HG03469 (cell line): ENCODE measurements at regions not wholly inside any gene's neighbourhood (a gene's known extent, or its start where the extent isn't known, plus 50 kb on each side); places are given as distances from the start of the nearest gene placed in this dataset.
"Not testable (repeated sequence)": the region's sequence is repeated elsewhere in the genome, so short reads cannot be mapped to it uniquely, and the experiment has no call there.

Experiments
- ATAC-seq: cut with Tn5 transposase; IDR thresholded peaks from one replicate; pipeline ENCODE4 v1.9.1; 2021; ENCODE audit warnings: mild to moderate bottlenecking, moderate library complexity, moderate number of reproducible peaks; ENCODE audit not compliant: unreplicated experiment

DNA sequence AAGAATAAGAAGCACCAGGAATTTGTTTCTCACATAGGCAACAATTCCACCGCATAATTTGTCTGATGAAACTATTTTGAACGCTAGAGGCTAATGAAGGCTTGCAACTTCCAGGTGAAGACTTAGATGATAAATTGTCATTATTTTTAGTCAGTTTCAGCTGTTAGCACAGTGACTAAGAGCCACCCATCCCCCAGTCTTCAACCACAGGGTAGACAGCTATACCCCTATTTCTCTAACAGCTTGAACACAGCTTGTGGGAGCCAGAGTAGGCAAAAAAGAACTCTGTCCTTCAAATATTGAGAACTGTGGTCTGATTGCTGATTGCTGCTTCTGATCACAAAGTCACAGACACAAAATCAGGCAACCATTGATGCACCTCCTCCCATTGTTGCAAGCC lies 1124.8 kb upstream of the PRR20A start:
- ATAC-seq: no peak

DNA sequence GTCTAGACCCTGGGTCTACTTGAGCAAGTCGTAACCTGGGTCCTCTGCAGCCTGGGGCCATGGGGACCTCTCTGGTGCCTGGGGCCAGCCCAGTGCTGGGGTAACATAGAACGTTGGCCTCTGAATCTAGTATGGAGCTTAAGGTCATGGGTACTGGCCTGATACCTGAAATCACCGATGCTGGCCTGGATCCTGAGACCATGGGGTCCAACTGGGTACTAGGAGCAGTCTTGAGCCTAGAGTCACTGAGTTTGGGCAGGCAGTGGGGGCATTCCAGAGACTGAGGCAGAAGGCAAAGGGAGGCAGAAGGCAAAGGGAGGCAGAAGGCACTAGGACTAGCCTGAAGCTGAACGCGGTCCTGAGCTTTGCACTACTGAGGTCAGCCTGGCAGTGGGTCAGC lies 1121.1 kb upstream of the PRR20A start:
- no peak for ATAC-seq

DNA sequence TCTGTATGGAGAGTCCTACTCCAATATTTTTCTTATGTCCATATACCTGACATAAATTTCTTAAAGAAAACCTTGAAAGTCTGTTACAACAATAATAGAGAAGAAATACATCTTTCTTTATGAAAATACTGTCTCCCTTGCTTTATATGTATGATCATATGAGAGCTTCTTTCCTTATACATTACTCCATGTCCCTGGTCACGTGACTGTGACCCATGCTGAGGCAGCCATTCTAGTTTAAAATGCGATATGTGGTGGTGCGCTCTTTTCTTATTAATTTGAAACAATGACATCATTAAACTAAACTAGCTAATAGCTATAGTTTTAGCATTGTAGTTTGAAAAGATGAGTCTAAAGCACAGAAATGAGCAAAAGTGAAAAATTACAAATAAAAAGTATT lies 1120.3 kb upstream of the PRR20A start:
- no peak for ATAC-seq

DNA sequence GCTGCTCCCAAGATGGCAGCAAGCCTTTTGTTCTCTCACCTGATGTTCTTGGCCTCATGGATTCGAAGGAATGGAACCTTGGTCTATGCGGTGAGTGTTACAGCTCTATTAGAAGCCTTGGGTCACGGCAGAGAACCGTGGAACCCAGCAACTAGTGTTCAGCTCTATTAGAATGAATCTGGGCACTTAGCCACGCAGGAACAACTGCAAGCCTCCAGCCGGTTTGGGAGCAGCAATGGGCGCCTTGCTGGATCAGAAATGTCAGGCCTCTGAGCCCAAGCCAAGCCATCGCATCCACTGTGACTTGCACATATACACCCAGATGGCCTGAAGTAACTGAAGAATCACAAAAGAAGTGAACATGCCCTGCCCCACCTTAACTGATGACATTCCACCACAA lies 1100.7 kb upstream of the PRR20A start:
- no peak for ATAC-seq

DNA sequence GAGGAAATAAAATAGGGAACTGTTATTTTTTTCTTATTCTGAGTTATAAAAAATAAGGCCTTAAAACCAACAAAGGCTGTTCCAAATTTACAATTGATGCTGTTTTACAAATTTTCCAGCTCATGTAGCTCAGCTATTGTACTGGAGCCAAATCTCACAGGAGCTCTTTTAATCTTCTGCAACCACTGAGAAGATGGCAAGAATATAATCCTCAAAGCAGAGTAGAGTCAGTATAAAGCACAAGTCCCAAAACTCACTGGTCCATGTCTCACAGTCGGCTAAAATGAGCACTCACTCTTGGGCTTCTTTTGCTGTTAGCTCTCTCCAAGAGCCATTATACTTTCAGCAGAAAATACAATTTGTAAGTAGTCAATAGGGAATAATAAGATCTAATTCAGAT lies 1074.4 kb upstream of the PRR20A start:
- ATAC-seq: no peak

DNA sequence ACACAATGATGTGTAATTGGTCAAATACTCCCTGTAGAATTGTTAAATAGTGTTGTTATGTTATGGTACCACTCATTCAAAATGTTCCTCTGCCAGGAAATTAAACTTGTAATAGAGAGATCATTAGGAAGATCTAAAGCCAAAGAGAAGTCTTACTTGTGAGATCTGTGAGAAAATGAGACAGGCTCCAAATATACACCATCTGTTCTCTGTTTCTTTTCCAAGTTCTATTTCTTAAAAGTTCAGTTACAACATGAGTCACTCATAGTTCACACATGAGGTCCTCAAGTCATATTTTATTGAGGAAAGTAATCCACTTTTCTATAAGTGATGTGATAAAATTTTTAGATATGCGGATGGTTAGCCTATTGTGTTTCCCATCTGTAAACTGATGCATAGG lies 1038.1 kb upstream of the PRR20A start:
- no peak for ATAC-seq

DNA sequence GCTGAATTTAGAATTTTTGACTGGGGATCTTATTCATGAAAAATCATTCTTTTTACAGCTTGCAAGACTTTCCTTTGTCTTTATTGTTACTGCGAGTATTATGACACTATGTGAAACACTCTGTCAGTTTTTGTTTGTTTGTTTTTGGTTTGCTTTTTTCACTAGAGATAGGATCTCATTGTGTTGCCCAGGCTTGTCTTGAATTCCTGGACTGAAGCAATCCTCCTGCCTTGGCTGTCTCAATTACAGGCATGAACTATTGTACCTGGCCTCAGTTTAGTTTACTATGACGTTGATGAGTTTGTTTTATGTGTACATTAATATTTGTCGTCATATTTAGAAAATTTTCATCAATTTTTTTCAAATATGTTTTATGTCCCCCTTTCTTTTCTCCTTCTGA lies 1030.0 kb upstream of the PRR20A start:
- ATAC-seq: no peak

DNA sequence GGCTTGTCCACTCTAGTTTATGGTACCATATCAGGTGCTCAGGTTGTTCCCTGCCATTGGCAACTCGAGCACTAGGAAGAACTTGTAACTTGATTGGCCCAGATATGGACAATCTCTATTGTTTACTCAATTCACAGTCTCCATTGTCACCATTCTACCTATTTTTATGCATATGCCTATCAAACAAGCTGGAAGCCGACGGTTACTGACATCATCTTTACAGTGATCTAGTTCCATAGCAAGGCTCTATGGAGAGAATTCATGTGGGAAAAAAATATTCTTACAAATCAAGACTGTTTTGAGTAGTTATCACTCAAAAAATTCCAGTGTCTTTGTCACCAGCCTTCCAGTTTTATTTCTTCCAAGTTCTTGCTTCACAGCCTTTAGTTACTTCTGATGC lies 1006.2 kb upstream of the PRR20A start:
- ATAC-seq: no peak

DNA sequence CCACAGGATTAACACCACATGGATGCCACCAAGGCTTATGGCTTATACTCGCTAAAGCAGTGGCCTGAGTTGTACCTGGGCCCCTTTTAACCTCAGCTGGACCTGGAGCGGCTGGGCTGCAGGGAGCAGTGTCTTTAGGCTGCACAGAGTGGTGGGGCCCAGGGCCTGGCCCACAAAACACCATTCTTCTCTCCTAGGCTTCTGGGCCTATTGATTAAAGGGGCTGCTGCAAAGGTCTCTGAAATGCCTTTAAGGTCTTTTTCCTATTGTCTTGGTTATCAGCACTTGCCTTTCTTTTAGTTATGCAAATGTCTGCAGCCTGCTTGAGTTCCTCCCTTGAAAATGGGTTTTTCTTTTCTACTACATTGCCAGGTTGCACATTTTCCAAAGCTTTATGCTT lies 973.9 kb upstream of the PRR20A start:
- no peak for ATAC-seq

DNA sequence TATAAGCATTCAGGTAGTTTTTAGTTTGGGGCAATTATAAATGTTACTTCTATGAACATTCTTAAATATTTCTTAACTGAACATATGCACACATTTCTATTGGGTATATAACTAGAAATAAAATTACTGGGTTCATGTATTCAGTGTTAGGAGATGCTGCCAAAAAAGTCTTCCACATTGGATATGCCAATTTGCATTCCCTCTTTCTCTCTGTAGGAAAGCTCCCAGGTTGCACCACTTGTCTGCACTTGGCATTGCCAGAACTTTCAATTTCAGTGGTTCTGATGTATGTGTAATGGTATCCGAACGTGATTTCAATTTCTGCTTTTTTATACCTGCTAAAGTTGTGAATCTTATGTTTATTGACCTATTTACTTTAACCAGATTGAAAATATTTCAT lies 972.1 kb upstream of the PRR20A start:
- ATAC-seq: no peak

DNA sequence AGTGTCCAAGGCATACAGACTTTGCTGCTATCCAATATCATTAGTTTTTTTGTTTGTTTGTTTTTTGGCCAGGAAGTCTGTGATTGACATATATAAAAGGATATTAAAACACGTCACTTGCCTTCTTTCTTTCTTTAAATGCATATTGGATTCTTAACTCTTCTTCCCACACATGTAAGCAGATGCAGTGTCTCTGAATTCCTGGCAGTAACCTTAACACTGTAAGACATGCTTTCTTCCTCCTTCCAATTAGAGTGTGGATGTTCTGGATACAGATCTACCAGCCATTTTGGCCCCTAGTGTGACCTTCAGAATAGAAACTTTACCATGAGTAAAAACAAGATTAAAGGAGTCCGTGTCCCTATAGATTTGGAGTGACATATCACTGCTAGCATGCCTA lies 967.4 kb upstream of the PRR20A start:
- ATAC-seq: no peak

DNA sequence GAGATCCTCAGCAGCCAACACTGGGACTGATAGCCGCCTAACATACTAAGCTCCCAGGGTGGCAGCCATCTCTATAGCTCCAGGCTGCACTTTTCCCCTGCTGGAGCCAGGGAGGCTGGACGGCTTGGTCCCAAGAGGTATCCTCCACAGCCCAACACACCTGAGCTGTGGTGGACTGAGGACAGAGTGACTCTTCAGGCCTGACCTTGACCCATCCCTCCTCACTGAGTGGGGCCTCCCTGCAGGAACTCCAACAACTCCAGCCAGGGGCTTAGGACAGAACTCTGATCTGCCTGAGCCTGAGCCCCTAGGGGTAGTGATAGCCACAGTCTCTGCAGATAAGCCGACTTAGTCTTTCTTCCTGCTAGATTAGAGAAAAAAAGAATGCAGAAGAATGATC lies 958.1 kb upstream of the PRR20A start:
- no peak for ATAC-seq

DNA sequence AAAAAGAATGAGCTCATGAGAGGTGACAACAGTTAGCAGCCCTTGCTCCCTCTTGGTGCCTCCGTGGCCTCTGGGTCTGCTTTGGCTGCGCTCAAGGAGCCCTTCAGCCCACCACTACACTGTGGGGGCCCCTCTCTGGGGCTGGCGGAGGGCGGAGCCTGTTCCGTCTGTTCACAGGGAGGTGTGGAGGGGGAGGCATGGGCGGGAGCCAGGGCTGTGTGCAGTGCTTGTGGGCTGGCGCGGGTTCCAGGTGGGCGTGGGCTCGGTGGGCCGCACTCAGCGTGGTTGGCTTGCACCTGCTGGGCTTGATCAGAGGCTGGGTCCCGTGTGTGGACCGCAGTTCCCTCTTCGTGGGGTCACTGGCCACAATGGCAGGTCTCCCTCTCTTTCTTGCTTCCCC lies 953.4 kb upstream of the PRR20A start:
- ATAC-seq: no peak

DNA sequence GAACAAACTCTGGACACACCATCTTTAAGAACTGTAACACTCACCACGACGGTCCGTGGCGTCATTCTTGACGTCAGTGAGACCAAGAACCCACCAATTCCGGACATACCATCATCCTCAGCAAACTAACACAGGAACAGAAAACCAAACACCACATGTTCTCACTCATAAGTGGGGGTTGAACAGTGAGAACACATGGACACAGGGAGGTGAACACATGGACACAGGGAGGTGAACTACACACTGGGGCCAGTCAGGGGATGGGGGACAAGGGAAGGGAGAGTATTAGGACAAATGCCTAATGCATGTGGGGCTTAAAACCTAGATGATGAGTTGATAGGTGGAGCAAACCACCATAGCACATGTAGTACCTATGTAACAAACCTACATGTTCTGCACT lies 952.1 kb upstream of the PRR20A start:
- ATAC-seq: not testable (repeated sequence)

DNA sequence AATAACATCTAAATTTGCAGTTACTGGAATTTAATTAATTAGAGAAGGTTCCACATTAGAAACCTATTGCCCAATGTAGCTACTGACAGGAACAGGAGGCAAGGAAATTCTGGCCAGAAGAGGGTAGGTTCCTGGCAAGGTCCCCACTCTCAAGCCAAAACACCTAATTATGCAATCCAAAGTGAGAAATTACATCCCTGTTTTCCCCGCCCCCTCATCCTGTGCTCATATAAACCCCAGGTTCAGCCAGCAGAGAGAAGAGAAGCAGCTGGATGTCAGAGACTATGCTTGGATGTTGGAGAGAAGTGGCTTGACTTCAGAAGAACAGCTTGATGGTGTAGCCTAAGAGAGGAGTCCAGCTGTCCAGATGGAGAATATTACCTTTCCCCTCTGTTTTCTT lies 951.3 kb upstream of the PRR20A start:
- ATAC-seq: no peak

DNA sequence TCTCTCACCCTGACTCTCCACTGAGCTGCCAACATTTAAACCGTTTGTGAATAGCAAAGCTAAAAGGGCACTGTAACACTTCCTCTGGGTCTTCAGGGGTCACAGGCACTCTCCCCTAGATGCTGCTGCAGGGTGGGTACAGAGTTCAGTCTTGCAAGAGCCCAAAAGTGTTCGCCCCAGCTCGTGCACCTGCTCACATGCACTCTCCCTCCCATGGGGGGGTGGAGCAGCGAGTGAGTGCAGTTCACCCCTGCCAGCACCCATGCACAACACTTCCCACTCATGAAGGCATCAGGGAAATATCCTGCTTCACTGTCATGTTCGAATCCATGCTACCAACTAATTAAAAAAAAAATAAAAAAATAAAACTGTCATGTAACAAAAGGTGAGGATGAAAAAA lies 950.7 kb upstream of the PRR20A start:
- no peak for ATAC-seq

DNA sequence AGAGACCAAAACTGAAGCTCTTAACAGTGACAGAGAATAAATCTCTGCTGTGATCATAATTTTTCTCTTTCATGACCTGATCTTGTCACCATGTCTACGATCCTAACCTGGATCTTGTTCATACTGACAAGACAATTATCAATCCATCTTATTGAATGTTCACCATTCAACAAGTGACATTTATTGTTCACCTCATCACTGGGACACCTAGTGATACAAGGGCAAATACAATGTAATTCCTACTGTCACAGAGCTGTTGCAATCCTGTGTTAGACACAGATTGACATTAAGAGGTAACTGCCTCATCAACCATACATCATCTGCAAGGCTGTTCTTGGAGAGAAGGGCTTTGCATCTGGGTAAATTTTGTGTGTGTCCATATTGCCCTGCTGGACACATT lies 942.4 kb upstream of the PRR20A start:
- no peak for ATAC-seq

DNA sequence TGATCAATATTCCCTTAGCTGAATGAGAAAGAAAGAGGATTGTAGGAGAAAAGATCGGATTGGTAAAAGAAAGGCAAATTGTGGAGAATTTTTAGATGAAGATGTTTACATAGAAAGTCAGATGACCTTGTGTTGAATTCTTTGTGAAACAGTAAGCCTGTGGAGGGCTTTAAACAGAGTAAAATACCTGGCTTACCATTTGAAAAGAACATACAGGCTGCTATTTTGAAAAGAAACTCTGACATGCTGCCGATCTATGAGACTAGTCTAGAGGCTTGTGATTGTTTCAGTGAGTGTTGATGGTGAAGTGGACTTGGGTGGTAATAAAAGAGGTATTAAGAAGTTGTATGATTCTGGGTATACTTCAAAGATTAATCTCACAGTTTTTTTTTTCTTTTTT lies 938.9 kb upstream of the PRR20A start:
- no peak for ATAC-seq

DNA sequence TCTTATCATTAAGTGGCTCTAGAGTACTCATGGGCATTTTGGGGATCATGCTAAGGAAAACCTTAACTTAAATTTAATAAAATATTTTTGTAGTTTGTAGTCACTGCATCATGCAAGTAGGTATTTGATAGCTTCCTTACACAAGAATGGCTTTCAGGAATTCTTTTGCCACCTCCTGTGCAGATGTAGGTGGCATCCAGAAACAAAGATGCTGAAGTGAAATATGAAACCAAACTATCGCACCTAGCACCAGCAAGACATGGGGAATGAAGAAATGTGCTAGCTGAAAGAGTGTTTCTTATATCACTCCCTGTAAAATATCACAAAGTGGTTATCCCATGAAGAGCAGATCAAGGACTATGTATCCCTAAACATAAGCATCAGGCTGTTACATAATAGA lies 924.5 kb upstream of the PRR20A start:
- ATAC-seq: no peak

DNA sequence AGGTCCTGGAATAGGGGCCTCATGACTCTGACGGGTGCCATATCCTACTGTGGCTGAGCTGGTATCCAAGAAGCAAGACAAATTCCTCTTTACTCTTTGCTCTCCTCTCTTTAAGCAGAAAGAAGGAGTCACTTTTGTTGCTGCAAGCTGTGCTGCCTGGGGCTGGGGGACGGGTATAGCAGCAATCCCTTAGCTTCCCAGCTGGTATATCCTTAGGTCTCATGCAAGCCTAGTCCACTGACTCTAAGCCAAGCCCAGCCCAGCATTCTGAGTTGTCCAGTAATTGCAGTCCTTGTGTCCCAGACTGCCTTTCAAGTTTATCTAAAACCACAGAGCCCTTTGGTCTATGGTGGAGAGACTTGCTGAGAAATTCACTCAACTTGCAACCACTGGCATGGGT lies 893.0 kb upstream of the PRR20A start:
- ATAC-seq: no peak

DNA sequence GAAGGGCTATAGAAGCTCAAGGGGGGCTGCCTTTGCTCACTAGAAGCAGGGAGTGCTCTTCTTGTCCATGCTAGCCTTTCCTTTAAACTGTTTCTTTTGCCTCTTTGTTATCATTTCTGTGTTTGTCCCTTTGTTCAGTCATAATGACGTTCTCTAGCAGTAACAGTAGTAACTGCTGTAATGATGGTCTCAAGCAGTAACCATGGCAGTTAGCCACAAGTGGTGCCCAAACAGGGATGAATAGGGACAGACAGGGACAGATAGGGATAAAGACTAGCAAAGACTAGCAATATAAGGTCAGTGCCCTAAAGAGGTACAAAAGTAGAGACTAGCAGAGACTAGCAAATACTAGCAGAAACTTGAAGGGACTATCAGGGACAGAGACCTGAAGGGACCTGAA lies 869.0 kb upstream of the PRR20A start:
- ATAC-seq: no peak

DNA sequence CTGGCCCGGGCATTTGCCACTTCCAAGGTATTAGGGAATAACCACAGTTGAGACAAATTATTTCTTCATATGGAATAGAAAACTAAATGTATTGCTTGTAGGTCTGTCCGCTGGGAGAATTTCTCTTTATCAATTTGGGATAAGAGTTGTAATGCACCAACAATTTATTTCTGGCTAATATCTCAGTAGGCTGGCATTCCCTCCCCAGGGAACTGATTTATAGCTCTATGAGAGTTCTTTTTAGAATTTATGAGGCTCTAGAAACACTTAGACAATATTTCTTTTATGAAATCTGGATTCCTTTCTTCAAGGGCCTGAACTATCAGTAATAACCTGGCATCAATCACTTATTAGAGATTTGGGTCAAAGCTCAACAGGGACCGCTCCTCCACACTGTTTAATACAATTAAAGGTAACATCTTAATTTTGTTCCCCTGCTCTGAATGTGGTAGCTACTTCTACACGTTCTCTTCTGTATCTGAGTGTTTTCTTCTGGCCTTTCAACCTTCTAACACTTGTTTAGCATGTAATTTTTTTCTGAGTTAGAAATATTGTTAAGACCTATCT lies 857.4 kb upstream of the PRR20A start:
- no peak for ATAC-seq

DNA sequence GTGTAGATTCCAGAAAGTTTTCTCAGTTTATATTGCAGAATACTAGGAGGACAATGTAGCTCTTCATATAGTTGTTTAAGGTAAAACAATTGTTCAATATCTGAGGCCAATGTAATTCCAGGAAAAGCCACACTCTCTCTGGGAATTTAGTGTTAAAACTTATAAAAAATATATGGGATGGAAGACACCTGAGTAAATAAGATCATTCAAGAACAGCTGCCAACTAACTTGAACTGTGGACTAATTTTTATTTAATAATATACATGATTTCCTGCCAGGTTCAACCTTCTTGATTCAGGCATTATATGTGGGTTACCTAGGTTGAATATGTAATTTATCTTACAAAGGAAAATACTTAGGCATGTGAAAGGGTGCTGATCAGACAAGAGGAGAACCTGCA lies 841.1 kb upstream of the PRR20A start:
- no peak for ATAC-seq

DNA sequence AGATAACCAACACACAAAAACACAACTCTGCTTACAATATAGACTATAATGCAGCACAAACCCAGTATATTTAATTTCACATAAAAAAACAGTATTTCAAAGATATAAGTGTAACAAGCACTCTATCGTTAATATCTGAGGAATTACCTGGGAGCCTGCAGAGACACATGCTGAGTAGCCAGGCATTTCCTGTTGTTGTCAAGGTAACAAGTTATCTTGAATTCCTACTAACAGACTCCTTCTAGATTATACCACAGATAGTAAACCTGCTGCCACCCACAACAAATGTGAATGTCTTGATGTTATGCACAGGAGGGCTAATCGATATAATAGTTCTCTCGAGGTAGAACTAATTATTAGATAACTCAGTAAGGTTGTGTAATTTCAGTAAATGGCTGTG lies 826.0 kb upstream of the PRR20A start:
- ATAC-seq: no peak
